ENCODE measurements at regions not wholly inside any gene's neighbourhood (a gene's known extent, or its start where the extent isn't known, plus 50 kb on each side); places are given as distances from the start of the nearest gene placed in this dataset.

- no peak overlapping the region for H3K4me3 ChIP-seq (replicated peaks in 1 of 2; ENCODE audit: low read depth in 2 of 2, low read length in 2 of 2)
- DNase-seq (ENCODE audit: low read depth in 2 of 2): peak in 1 of 2 donors; percentile 9
Measured at GRCh38 chr9:89953824-89954615, 349.2 kb downstream of the GADD45G start.

DNA sequence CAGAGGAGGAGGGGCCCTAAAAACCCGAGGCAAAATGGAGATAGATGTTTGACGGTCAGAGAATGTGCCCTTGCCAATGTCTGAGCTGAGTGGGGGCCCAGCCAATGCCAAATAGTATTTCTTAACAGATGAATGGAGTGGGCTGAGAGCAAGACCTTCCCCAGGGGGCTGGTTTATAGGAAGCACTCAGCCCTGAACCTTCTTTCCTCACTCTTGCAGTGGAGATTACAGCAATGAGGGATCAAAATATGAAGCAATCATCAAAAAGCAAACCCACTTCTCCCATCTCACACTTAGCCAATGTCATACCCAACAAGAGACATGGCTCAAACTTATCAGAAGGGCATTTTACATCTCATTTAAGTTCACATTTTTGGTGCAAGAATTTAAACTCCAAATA lies 350.3 kb downstream of the GADD45G start:
- no peak overlapping the region for H3K4me3 ChIP-seq (replicated peaks in 1 of 2; ENCODE audit: low read depth in 2 of 2, low read length in 2 of 2)
- TF ChIP-seq, protein P1, sequence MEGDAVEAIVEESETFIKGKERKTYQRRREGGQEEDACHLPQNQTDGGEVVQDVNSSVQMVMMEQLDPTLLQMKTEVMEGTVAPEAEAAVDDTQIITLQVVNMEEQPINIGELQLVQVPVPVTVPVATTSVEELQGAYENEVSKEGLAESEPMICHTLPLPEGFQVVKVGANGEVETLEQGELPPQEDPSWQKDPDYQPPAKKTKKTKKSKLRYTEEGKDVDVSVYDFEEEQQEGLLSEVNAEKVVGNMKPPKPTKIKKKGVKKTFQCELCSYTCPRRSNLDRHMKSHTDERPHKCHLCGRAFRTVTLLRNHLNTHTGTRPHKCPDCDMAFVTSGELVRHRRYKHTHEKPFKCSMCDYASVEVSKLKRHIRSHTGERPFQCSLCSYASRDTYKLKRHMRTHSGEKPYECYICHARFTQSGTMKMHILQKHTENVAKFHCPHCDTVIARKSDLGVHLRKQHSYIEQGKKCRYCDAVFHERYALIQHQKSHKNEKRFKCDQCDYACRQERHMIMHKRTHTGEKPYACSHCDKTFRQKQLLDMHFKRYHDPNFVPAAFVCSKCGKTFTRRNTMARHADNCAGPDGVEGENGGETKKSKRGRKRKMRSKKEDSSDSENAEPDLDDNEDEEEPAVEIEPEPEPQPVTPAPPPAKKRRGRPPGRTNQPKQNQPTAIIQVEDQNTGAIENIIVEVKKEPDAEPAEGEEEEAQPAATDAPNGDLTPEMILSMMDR (IDR thresholded peaks at IDR 0.05; ENCODE audit: low read depth, low read length): no peak
- no peak for DNase-seq (ENCODE audit: low read depth in 2 of 2)

More at GRCh38 chr9:89953824-89954615, 349.2 kb downstream of the GADD45G start:
- TF ChIP-seq, protein P1 (IDR thresholded peaks at IDR 0.05; ENCODE audit: low read depth, low read length): no peak

GRCh38 chr9:89955626-89956025 lies 350.8 kb downstream of the GADD45G start:
- no peak for DNase-seq (ENCODE audit: low read depth in 2 of 2)
- TF ChIP-seq, protein P1 (IDR thresholded peaks at IDR 0.05; ENCODE audit: low read depth, low read length): no peak

DNA sequence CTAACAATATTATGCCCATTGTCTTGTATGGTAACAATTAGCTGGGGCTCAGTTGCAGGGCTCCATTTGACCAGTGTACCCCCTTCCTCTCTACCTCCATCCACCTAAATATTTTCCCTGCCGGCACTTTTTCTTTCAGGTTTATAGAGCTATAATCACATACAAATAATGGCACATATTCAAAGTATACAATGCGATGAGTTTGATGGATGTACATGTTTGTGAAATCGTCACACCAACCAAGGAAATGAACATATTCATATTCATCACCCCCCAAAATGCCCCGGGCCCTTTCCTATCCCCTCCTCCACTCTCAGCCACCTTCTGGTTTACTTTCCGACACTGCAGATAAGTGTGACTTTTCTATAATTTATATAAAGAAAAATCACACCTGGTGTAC lies 351.5 kb downstream of the GADD45G start:
- no peak overlapping the region for H3K4me3 ChIP-seq (replicated peaks in 1 of 2; ENCODE audit: low read depth in 2 of 2, low read length in 2 of 2)
- TF ChIP-seq, protein P1 (IDR thresholded peaks at IDR 0.05; ENCODE audit: low read depth, low read length): no peak
- no peak for DNase-seq (ENCODE audit: low read depth in 2 of 2)

More at GRCh38 chr9:89955626-89956025, 350.8 kb downstream of the GADD45G start:
- no peak overlapping the region for H3K4me3 ChIP-seq (replicated peaks in 1 of 2; ENCODE audit: low read depth in 2 of 2, low read length in 2 of 2)

- H3K4me3 ChIP-seq (replicated peaks in 1 of 2; ENCODE audit: low read depth in 2 of 2, low read length in 2 of 2): no peak overlapping the region
- TF ChIP-seq, protein P1 (IDR thresholded peaks at IDR 0.05; ENCODE audit: low read depth, low read length): no peak
- no peak for DNase-seq (ENCODE audit: low read depth in 2 of 2)
Measured at GRCh38 chr9:89956907-89957306, 352.1 kb downstream of the GADD45G start.

DNA sequence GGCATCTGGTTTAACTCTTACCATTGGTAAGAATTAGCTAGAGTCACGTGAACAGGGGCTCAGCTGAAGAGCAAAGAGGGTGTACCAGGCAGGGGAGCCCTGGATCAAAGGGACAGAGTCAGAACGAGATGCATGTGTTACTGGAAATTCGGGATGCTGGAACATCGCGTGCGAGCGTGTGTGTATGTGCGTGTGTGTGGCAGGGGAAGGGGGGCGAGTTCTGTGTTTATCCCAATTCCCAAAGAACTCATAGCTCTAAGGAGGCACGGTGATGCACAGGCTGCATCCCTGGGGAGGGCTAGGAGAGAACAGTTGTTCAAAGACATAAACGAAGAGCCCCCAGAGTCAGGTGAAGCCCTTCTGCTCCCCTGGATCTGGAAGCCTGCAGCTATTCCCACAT lies 353.3 kb downstream of the GADD45G start:
- no peak for DNase-seq (ENCODE audit: low read depth in 2 of 2)
- TF ChIP-seq, protein P1 (IDR thresholded peaks at IDR 0.05; ENCODE audit: low read depth, low read length): no peak
- H3K4me3 ChIP-seq (replicated peaks in 1 of 2; ENCODE audit: low read depth in 2 of 2, low read length in 2 of 2): no peak overlapping the region
